Endothelial cell of umbilical vein (primary cell): ENCODE measurements at regions not wholly inside any gene's neighbourhood (a gene's known extent, or its start where the extent isn't known, plus 50 kb on each side); places are given as distances from the start of the nearest gene placed in this dataset.

Experiments
- CTCF ChIP-seq, 2 donors: IDR thresholded peaks; 1 replicate in 1 of 2; 2 replicates in 1 of 2; pipeline ENCODE4 v1.5.1; 2011; ENCODE audit warnings: low read length in 2 of 2, mild to moderate bottlenecking in 2 of 2, moderate library complexity in 2 of 2, control low read depth in 1 of 2, inconsistent platforms in 1 of 2, low read depth in 1 of 2; ENCODE audit not compliant: insufficient read depth in 1 of 2; ENCODE audit errors: extremely low read depth in 1 of 2
- POLR2A ChIP-seq: IDR thresholded peaks from 2 replicates; pipeline ENCODE4 v1.6.1; 2012; ENCODE audit warnings: low read depth, mild to moderate bottlenecking, control low read depth, low read length

- TF ChIP-seq CTCF (IDR thresholded peaks at IDR 0.05; ENCODE audit: extremely low read depth in 1 of 2, insufficient read depth in 1 of 2, low read depth in 1 of 2, low read length in 2 of 2) (no peak), POLR2A (no peak)
These were observed 72.8 kb upstream of the MC4R start for GRCh38 chr18:60445341-60445740.
